ENCODE measurements at regions not wholly inside any gene's neighbourhood (a gene's known extent, or its start where the extent isn't known, plus 50 kb on each side); places are given as distances from the start of the nearest gene placed in this dataset.

DNA sequence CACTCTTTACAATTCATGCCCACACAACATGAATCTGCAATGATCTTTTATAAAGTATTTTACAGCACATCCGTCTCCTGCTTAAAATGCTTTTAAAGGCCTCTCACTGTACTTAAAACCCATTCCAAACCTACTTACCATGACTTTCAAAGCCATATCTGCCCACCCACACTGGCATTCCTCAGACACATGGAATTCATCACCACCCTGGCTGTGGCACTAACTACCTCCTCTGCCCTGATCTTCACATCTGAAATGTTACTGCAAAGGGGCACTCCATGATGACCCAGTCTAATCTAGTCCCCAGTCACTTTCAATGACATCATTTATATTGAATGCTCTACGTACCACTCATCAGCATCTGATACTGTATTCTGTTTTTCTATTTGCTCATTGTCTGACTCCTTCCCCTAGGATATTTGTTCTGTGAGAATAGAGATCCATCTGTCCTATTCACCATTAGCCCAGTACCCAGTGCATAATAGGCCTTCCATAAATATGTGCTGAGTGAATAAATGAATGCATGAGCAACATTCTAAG, 193.2 kb upstream of the KIF2A start:
- TF ChIP-seq, protein P1, sequence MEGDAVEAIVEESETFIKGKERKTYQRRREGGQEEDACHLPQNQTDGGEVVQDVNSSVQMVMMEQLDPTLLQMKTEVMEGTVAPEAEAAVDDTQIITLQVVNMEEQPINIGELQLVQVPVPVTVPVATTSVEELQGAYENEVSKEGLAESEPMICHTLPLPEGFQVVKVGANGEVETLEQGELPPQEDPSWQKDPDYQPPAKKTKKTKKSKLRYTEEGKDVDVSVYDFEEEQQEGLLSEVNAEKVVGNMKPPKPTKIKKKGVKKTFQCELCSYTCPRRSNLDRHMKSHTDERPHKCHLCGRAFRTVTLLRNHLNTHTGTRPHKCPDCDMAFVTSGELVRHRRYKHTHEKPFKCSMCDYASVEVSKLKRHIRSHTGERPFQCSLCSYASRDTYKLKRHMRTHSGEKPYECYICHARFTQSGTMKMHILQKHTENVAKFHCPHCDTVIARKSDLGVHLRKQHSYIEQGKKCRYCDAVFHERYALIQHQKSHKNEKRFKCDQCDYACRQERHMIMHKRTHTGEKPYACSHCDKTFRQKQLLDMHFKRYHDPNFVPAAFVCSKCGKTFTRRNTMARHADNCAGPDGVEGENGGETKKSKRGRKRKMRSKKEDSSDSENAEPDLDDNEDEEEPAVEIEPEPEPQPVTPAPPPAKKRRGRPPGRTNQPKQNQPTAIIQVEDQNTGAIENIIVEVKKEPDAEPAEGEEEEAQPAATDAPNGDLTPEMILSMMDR (IDR thresholded peaks at IDR 0.05): no peak
- TF ChIP-seq POLR2A (IDR thresholded peaks at IDR 0.05): no peak

All from vagina (tissue), 2 donors.